Gastrocnemius medialis (tissue), 4 donors: ENCODE measurements at regions not wholly inside any gene's neighbourhood (a gene's known extent, or its start where the extent isn't known, plus 50 kb on each side); places are given as distances from the start of the nearest gene placed in this dataset.

Experiments
- ATAC-seq, 2 donors: fragments of 150-250 bp; one replicate each; pipeline ENCODE4 v1.9.1; 2016
- DNase-seq, 2 donors: peaks; one replicate each; pipeline ENCODE4 v3.0.0-alpha.2; 2019
- H3K27ac ChIP-seq, 4 donors: fragments of 200-600 bp; sonication (generic); 1 replicate in 1 of 4; 2 replicates in 3 of 4; pipeline ENCODE4 v1.5.1; 2016 to 2018; ENCODE audit warnings: mild to moderate bottlenecking in 2 of 4, moderate library complexity in 1 of 4
- H3K27me3 ChIP-seq, 3 donors: fragments of 200-600 bp; sonication (generic) in 2 of 3; 1 replicate in 1 of 3; 2 replicates in 2 of 3; pipeline versions ENCODE4 v1.5.1 to v1.6.0; 2016 to 2019; ENCODE audit warnings: mild to moderate bottlenecking in 1 of 3, moderate library complexity in 1 of 3
- H3K36me3 ChIP-seq, 2 donors: fragments of 200-600 bp; sonication (generic) in 1 of 2; one replicate each; pipeline ENCODE4 v1.5.1; 2017 to 2018
- H3K4me1 ChIP-seq, 2 donors: fragments of 200-600 bp; sonication (generic) in 1 of 2; one replicate each; pipeline ENCODE4 v1.5.1; 2016 to 2017; ENCODE audit warnings: mild to moderate bottlenecking in 2 of 2
- H3K4me3 ChIP-seq, 4 donors: fragments of 200-600 bp; sonication (generic) in 3 of 4; 1 replicate in 1 of 4; 2 replicates in 3 of 4; pipeline ENCODE4 v1.5.1; 2016 to 2019; ENCODE audit warnings: mild to moderate bottlenecking in 2 of 4
- H3K9me3 ChIP-seq, 3 donors: fragments of 200-600 bp; sonication (generic) in 2 of 3; 1 replicate in 1 of 3; 2 replicates in 2 of 3; pipeline ENCODE4 v1.5.1; 2016 to 2019
- CTCF ChIP-seq, 5 experiments: fragments of 450-650 bp in 3 of 5; fragments of 200-600 bp in 2 of 5; sonication (generic) in 2 of 5; IDR thresholded peaks in 4 of 5; conservative IDR thresholded peaks in 1 of 5; 1 replicate in 4 of 5; 2 replicates in 1 of 5; pipeline ENCODE4 v1.5.1; 2016 to 2019; ENCODE audit warnings: antibody characterized with exemption in 5 of 5, mild to moderate bottlenecking in 3 of 5, moderate library complexity in 3 of 5
- POLR2A ChIP-seq, 2 donors: fragments of 450-650 bp; IDR thresholded peaks; one replicate each; pipeline ENCODE4 v1.6.1; 2017; ENCODE audit warnings: antibody characterized with exemption in 2 of 2, mild to moderate bottlenecking in 2 of 2, moderate library complexity in 2 of 2
- in situ Hi-C, 4 donors: fragments of 200-750 bp; cut with MboI; loops; one replicate each; pipeline versions ENCODE4 v1.15.0 to v1.8.0; 2017; ENCODE audit warnings: low sequenced_read_pairs in 4 of 4
- intact Hi-C: fragments of 100-400 bp; cut with DNase I; formaldehyde crosslinking; loops from one replicate; pipeline ENCODE4 v1.15.1; 2023; ENCODE audit warnings: low total_unique reads

- no peaks in the 10 kb centered on the region for H3K27me3 ChIP-seq
- H3K4me3 ChIP-seq = no peak overlapping the region
- intact Hi-C loops = no loop called here
- H3K4me1 ChIP-seq = peaks cover 0 to 8% of the 10 kb centered on the region in 2 donors
- no peak for DNase-seq
- H3K9me3 ChIP-seq = no peaks in the 10 kb centered on the region
- H3K27ac ChIP-seq = peak overlapping the region in 2 of 4 donors; percentile 27 to 61
- in situ Hi-C loops = no loop called here
- ATAC-seq = peak; percentile 88 to 92
- no peaks in the 10 kb centered on the region for H3K36me3 ChIP-seq
- TF ChIP-seq CTCF (IDR thresholded peaks at IDR 0.05 in 4 of 5, conservative IDR thresholded peaks at IDR 0.05 in 1 of 5) = no peak
- TF ChIP-seq POLR2A (IDR thresholded peaks at IDR 0.05) = no peak
These were observed 292.6 kb upstream of the MGMT start for GRCh38 chr10:129174232-129175014.

GRCh38 chr10:129179245-129179971 lies 287.6 kb upstream of the MGMT start:
- ATAC-seq (no peak), DNase-seq (no peak)
- H3K4me1 ChIP-seq = peaks cover 0 to 7% of the 10 kb centered on the region in 2 donors
- no peak overlapping the region for H3K27ac ChIP-seq
- intact Hi-C loops (no loop called here), in situ Hi-C loops (no loop called here)
- TF ChIP-seq POLR2A (IDR thresholded peaks at IDR 0.05) = no peak
- no peak for TF ChIP-seq CTCF (IDR thresholded peaks at IDR 0.05 in 4 of 5, conservative IDR thresholded peaks at IDR 0.05 in 1 of 5)
- no peak overlapping the region for H3K4me3 ChIP-seq
- no peaks in the 10 kb centered on the region for H3K36me3 ChIP-seq
- H3K9me3 ChIP-seq = no peaks in the 10 kb centered on the region
- H3K27me3 ChIP-seq = no peaks in the 10 kb centered on the region

- in situ Hi-C loops = no loop called here
- Histone ChIP-seq H3K27me3 (no peaks in the 10 kb centered on the region), H3K9me3 (no peaks in the 10 kb centered on the region), H3K27ac (no peak overlapping the region), H3K4me1 (no peaks in the 10 kb centered on the region), H3K36me3 (no peaks in the 10 kb centered on the region), H3K4me3 (no peak overlapping the region)
- ATAC-seq = no peak
- DNase-seq = no peak
- intact Hi-C loops = no loop called here
- no peak for TF ChIP-seq CTCF (IDR thresholded peaks at IDR 0.05 in 4 of 5, conservative IDR thresholded peaks at IDR 0.05 in 1 of 5)
- TF ChIP-seq POLR2A (IDR thresholded peaks at IDR 0.05) = no peak
These were observed 286.9 kb upstream of the MGMT start for GRCh38 chr10:129179972-129180678.

GRCh38 chr10:129184196-129184595 lies 282.8 kb upstream of the MGMT start:
- Histone ChIP-seq H3K36me3 (no peaks in the 10 kb centered on the region), H3K27me3 (no peaks in the 10 kb centered on the region), H3K4me3 (no peak overlapping the region), H3K4me1 (no peaks in the 10 kb centered on the region), H3K27ac (no peak overlapping the region), H3K9me3 (no peaks in the 10 kb centered on the region)
- in situ Hi-C loops (no loop called here), intact Hi-C loops (no loop called here)
- DNase-seq (peak in 1 of 2 donors; percentile 27), ATAC-seq (no peak)
- TF ChIP-seq POLR2A (IDR thresholded peaks at IDR 0.05) (no peak), CTCF (IDR thresholded peaks at IDR 0.05 in 4 of 5, conservative IDR thresholded peaks at IDR 0.05 in 1 of 5) (no peak)
